NCI-H2196 treated with DMSO at 0.1 percent for 48 hours (cell line): ENCODE measurements at regions not wholly inside any gene's neighbourhood (a gene's known extent, or its start where the extent isn't known, plus 50 kb on each side); places are given as distances from the start of the nearest gene placed in this dataset.

Experiments
- DNase-seq: peaks from one replicate; lab custom pipeline; 2025; ENCODE audit not compliant: unreplicated experiment; lab: John Stamatoyannopoulos, UW

GRCh38 chr6:94389218-94389617, 969.9 kb upstream of the EPHA7 start:
- no peak for DNase-seq

DNA sequence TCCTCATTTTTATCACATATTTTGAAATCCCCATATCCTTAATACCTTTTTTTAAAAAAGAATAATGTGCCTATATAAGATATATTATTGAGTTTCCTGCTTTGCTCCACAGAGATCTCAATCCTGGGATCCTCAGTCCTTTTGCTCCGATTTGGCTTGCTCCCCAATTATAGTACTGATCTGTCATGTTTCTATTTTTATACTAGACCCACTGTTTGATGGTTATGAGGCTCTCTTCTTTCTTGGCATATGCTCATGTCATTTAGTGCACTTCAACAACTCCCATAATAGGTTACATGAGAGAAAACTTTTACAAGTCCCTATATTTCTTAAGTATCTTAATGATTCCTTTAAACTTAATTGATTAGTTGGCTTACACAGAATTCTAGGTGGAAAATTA, 958.5 kb upstream of the EPHA7 start:
- no peak for DNase-seq

GRCh38 chr6:94376876-94377275, 957.5 kb upstream of the EPHA7 start:
- DNase-seq, result no peak

DNA sequence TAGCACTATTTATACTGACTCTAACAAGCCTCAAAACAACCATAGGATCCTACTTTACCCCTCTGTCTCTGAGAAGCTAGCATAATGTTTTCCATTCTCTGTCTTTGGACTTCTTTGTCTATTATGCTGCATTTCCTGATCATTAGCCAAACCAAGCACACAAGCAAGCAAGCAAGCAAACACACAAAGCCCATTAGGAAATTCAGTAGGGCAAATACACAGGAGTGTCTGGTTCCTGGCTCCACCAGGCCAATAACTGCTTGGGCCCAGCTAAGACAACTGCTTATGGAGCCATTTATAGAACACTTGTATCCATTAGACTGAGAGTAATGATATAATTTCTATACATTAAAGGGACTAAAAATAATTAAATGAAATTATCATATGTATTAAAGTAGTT, 952.9 kb upstream of the EPHA7 start:
- DNase-seq, result no peak

- no peak for DNase-seq
These were observed 948.0 kb upstream of the EPHA7 start for GRCh38 chr6:94367316-94367715.

- no peak for DNase-seq
These were observed 942.9 kb upstream of the EPHA7 start for GRCh38 chr6:94362061-94362864.

GRCh38 chr6:94361304-94362060, 942.1 kb upstream of the EPHA7 start:
- no peak for DNase-seq

DNA sequence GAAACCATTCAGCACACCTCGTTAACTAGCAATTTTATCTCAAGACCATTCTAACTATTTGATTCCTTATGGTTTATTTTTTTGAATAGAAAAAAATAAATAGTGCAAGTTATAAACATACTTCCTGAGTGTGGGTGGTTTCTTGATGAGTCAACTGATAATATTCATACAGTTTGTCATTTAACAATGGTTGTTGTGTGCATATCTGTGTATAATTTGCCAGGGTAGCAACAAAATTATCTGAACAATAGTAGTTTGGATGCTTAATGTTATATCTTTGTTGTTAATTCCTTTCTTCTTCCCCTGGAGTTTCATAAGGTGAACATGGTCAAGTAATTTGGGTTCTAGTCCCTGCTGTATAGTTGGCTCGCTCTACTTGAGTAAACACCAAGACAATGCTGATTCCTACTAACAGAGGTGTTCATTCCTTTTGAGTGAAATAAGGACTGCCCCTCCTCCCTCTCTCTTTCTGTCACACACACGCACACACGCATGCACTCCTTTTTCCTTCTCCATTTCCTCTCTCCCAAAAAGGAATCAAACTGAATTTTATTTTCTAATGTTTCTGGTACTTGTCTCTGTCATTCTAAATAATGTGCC, 938.1 kb upstream of the EPHA7 start:
- no peak for DNase-seq

GRCh38 chr6:94350833-94351232, 931.5 kb upstream of the EPHA7 start:
- DNase-seq, result no peak

DNA sequence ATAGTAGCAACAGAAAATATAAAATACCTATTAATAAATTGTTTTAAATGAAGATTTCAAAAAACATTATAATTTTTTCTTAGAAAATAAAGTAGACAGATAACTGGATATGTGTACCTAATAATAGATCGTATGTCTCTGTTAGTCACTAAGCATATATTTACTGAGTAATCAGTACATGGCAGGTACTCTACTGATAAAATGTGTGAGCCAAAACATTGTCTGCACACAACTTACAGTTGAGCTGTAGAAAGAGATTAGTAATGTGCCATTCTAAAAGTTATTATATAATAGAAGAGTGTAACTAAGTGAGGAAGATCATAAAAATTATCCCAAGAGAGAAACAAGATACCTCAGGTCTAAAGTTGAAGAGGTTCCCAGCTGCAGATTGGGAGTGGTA, 929.9 kb upstream of the EPHA7 start:
- no peak for DNase-seq

DNA sequence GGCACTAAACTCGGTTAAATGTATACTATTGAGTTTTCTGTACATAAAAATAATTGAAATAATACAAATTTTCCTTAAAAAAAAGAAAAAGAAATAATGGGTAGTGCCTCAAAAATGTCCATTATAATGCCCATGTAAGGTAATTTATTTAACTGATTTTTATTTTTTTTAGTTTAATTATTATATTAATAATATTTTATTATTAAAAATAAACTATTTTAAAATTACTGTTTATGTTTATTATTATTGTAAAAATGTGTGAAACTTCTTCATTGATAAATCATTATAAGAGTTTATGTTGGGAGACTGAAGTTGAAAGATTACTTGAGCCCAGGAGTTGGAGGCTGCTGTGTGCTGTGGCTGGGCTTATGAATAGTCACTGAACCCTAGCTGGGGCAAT, 925.5 kb upstream of the EPHA7 start:
- DNase-seq, result no peak

GRCh38 chr6:94341173-94341572, 921.8 kb upstream of the EPHA7 start:
- DNase-seq, result no peak

DNA sequence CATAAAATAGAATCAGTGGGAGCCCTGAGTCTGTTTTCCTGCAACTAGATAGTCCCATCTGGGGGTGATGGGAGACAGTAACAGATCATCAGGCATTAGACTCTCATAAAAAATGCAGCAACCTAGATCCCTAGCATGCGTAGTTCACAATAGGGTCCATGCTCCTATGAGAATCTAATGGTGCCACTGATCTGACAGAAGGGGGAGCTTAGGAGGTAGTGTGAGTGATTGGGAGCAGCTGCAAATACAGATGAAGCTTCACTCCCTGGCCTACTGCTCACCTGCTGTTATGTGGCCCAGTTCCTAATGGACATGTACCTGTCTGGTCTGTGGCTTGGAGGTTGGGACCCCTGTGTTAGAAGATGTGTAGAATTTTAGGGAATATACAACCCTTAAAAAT, 904.5 kb upstream of the EPHA7 start:
- no peak for DNase-seq

- no peak for DNase-seq
These were observed 881.2 kb upstream of the EPHA7 start for GRCh38 chr6:94300424-94301144.

DNA sequence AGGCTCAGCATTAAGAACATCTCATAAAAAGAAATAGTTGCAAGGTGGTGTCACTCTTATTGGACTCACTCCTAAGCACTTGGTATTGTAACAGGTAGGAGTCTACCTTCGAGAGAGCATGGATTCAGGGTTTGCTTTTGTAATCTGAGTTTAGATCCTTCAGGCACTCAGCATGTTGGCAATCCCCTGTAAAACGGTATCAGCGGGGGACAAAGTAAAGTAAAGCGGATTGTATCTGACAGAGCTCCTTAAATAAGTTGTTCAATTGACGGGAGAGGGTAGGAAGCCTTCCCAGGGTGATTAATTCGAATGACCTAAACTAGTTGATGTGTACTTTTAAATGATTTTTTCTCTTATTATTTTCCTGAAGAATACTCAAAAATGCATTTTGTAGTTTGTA, 869.8 kb upstream of the EPHA7 start:
- DNase-seq, result no peak

DNA sequence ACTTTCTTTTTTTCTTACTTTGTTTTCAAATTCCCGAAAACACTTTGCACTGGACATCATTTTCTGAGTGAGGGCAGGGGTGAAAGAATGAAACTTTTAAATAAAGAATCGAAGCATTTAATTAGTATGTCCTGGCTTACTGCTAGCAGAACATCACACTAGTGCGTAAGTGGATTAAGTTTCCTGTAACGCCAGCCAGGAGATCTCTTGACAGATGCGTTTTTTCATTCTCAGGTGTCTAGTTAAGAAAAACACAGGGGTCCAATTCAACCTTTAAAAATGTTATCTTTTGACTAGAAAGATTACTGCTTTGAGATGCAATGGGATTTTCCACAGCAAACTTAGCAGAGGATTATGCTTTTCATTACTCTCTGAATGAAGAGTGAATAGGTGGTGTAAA, 858.8 kb upstream of the EPHA7 start:
- DNase-seq, result no peak

- DNase-seq, result no peak
These were observed 853.0 kb upstream of the EPHA7 start for GRCh38 chr6:94272327-94272726.

DNA sequence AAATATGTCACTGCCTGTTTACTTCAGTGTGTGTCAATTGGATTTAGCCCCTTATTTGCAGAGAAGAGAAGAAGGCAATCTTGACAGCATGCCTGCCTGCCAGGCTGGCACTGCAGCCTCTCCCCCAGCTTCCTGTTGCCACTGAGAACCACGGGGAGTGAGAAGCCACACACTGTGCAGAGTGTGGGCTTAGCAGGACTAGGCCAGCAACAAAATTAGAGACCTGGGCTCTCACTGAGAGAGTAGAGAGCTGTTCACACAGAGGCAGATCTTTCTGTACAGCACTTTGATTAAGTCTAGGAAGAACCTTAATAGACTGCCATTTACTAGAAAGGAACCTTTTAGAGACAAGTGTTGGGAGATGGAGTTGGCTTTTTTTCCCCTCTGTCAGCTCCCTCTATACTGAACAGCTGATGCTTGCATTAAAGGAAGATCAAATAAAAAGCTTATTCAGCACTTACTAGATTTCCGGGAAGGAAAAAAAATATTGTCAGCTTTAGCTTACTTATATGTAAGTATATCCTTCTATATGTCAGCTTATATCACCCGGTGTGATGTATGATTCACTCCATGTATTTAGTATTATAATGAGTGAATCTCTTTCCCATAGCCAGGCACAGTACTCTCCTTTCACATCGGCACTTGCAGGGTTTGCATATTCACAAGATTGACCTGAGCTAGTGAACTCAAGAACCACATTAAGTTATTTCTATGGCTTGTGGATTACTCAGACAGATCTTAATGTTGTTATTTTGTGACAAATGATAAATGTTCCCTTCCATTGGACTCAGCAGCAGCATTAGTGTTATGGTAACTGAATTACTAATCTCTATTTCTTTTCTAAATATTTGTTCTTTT, 851.0 kb upstream of the EPHA7 start:
- no peak for DNase-seq

GRCh38 chr6:94269256-94269655, 849.9 kb upstream of the EPHA7 start:
- DNase-seq, result no peak

DNA sequence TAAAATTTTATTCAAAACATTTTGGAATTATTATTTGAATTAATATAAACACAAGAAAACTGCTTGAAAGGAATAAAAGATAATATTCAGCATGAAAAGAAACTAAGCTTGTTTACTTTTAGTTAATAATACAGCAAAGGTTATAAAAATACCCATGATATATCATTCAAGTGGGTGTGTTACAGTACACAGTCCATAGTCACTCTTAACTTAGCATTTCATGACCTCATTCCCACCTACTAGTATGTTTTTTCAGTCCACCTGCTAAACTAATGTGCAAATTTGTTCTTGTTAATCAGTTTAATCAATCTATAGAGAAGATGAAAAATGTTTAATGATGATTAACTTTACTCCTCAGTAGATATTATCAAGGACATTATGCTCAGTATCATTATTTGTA, 841.4 kb upstream of the EPHA7 start:
- DNase-seq, result no peak

DNA sequence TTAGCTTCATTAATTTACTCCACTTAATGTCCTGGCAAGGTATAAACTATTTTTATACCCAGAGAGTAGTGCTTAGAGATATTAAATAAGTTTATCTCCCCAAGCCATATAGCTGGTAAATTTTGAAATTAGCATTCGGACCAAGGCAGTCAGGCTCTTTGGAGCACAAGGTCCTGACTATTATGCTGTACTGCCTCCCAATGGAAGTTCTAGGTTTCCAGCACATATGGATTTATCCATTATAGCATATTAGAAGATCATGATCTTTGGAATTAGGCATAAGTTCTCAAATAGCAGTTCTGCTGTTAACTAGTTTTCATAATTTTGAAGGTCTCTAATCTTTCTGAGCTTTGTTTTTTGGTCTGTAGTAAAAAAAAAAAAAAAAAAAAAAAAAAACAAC, 835.3 kb upstream of the EPHA7 start:
- DNase-seq, result no peak
